Erythroblast (primary cell): ENCODE measurements at regions not wholly inside any gene's neighbourhood (a gene's known extent, or its start where the extent isn't known, plus 50 kb on each side); places are given as distances from the start of the nearest gene placed in this dataset.
"Not testable (repeated sequence)": the region's sequence is repeated elsewhere in the genome, so short reads cannot be mapped to it uniquely, and the experiment has no call there.

Experiments used
- DNase-seq, 2 experiments: peaks; one replicate each; lab custom pipeline; 2025; lab: John Stamatoyannopoulos, UW
- GATA1 ChIP-seq: IDR thresholded peaks from 2 replicates; pipeline ENCODE4 v1.6.1; 2011; ENCODE audit warnings: low read depth, mild to moderate bottlenecking, control low read depth, low read length, moderate library complexity
- POLR2A ChIP-seq: IDR thresholded peaks from 2 replicates; pipeline ENCODE4 v1.6.1; 2011; ENCODE audit warnings: mild to moderate bottlenecking, low read length

DNA sequence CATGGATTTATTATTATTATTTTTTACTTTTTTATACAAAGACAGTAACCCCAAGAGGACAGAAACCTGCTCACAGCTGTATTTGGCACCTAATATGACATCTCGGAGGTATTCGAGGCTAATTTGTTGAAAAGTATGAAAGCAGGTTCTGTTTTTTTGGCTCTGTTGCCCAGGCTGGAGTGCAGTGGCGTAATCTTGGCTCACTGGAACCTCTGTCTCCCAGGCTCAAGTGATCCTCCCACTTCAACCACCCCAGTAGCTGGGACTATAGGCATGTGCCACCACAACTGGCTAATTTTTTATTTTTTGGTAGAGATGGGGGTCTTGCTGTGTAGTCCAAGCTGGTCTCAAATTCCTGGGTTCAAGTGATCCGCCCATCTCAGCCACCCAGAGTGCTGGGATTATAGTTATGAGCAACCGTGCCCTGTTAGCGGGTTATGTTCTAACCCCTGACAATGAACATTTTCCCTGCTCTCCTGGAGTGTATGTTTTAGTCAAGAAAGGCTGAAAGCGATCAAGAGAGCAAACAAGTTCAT, 53.7 kb upstream of the ZNF217 start:
- no peak for TF ChIP-seq GATA1
- TF ChIP-seq POLR2A: no peak
- no peak for DNase-seq

DNA sequence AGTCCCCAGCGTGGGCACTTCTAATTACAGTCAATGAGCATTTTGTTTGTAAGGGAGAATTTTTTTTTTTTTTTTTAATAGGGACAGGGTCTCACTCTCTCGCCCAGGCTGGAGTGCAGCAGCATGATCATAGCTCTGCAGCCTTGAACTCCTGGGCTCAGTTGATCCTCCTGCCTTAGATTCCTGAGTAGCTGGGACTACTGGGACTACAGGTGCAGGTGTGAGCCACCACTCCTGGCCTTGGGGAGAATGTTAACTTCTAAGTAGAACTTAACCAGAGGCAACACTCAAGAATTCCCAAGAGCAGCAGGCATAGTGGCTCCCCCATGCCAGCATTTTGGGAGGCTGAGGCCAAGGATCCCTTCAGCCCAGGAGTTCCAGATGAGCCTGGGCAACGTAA, 52.9 kb upstream of the ZNF217 start:
- no peak for TF ChIP-seq POLR2A
- no peak for TF ChIP-seq GATA1
- no peak for DNase-seq

DNA sequence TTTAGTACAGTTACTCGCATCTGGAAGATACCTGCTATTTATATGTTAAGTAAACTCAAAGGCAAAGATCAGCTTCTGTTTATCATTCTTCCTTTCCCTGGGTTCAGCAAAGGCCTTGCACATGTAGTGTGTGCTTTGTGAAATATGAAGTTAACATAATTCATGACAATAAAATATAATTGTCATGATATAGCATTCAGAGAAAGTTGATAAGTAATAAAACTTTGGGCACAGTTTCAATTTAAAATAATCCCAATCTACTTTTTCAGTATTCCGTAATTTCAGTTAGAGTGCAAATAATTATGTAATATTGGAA, 51.9 kb upstream of the ZNF217 start:
- no peak for DNase-seq
- TF ChIP-seq POLR2A (no peak), GATA1 (no peak)

DNA sequence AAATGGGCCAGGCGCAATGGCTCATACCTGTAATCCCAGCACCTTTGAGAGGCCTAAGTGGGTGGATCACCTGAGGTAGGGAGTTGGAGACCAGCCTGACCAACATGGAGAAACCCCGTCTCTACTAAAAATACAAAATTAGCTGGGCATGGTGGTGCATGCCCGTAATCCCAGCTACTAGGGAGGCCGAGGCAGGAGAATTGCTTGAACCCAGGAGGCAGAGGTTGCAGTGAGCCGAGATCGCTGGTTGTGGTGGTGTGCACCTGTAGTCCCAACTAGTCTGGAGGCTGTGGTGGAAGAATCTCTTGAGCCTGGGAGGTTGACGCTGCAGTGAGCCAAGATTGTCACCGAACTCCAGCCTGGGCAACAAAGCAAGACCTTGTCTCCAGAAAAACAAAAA, 50.5 kb upstream of the ZNF217 start:
- not testable (repeated sequence) for DNase-seq
